Hepatocyte (in vitro differentiated cells): ENCODE measurements at regions not wholly inside any gene's neighbourhood (a gene's known extent, or its start where the extent isn't known, plus 50 kb on each side); places are given as distances from the start of the nearest gene placed in this dataset.

Source experiments
- CTCF ChIP-seq: fragments of 200-600 bp; sonication (generic); IDR thresholded peaks from 2 replicates; pipeline ENCODE4 v1.5.1; 2016; ENCODE audit warnings: antibody characterized with exemption, mild to moderate bottlenecking; ENCODE audit not compliant: poor library complexity
- EZH2 ChIP-seq: fragments of 200-600 bp; sonication (generic); IDR thresholded peaks from 2 replicates; pipeline ENCODE4 v1.6.1; 2016; ENCODE audit warnings: antibody characterized with exemption, mild to moderate bottlenecking, borderline replicate concordance

- TF ChIP-seq CTCF (no peak), EZH2 (no peak)
Measured at GRCh38 chr3:26196781-26197180, 406.9 kb downstream of the OXSM start.
